ENCODE measurements at regions not wholly inside any gene's neighbourhood (a gene's known extent, or its start where the extent isn't known, plus 50 kb on each side); places are given as distances from the start of the nearest gene placed in this dataset.

DNA sequence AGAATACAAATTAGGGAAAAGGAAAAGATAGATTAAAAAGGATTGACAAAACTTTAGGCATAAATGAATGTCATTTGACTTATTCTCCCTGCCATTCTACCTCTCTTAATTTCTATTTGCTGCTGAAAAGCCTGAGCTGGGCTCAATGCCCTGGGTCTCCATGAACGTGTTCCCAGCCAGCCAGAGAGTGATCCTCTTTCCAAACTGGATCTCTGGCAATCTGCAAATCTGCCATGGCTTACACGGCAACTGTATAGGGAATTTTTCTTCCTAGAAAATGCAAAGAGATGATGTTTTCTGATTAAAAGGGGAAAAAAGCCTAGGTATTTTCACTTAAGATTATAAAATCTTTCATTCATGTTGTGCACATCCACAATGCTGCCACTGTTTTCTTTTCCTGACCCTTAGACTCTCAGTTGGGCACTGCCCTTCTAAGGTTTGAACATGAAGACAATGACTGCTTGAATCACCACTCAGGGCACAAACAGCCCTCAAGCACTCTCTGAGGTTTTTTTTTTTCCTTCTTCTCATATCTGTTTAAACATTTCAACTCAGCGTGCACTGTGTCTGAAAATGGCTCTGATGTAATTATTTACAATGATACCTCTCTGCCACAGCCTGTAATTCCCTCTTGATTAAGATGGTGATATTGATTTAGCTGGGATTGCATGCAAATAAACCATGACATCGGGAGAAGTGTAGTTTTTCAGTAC is 60.3 kb downstream of the DACT1 start:
- DNase-seq, result peak; percentile 45

DNA sequence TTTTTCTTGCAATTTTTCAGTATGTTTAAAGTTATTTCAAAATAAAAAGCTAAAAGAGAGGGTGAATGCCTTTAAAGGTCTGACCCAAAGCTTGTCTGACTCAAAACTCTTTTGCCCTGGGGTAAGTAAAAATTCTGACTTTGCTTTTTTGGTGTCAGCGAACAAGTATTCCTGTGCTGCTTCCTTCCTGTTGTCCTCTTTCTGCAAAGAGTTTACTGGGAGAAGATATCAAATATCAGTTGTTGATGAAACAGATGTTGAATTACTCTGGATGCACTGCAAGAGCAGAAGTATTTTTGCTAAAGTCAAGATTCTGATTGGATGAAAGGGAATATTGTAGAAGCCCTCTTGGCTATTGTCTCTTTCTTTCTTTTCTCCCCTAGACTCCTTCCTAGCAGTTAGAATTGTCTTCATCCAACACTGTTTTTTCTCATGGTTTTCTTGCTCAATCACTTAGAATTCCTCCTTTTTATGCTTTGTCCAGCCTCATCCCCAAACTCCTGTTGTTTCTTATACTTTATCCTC is 62.0 kb downstream of the DACT1 start:
- no peak for DNase-seq

DNA sequence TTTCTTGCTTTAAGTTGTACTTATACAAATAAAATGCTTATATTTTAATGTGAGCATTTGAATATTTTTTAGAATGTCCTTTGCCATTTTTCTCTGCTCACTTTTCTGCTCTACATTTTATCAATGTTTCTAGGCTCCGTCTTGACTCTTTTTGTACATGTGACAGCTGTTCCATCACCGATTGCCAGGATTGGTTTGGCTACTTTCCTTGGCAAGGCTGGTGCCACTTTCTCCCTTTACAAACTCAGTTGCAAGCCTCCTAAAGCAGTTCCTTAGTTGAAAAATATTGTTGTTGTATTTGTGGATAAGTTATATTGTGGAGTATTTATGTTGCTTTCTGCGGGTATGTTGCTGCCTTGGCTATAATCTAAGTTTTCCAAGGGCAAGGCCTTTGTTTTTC is 63.4 kb downstream of the DACT1 start:
- DNase-seq, result no peak

DNA sequence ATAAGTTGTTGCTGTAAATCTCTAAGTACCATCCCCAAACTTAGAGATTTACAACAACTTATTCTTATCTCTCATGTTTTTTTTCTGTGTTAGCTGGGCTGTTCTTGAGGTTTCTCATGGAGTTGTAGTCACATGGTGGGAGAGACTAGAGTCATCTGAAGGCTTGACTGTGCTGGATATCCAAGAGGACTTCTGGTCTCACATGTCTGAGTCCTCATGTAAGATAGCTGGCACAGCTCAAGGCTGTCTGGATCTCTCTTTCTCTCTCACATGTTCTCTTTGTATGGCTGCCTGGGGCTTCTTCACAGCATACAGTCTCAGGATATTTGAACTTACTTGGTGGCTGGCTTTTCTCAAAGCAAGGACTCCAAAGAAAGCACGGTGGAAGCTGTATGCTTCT is 63.8 kb downstream of the DACT1 start:
- DNase-seq, result no peak

DNA sequence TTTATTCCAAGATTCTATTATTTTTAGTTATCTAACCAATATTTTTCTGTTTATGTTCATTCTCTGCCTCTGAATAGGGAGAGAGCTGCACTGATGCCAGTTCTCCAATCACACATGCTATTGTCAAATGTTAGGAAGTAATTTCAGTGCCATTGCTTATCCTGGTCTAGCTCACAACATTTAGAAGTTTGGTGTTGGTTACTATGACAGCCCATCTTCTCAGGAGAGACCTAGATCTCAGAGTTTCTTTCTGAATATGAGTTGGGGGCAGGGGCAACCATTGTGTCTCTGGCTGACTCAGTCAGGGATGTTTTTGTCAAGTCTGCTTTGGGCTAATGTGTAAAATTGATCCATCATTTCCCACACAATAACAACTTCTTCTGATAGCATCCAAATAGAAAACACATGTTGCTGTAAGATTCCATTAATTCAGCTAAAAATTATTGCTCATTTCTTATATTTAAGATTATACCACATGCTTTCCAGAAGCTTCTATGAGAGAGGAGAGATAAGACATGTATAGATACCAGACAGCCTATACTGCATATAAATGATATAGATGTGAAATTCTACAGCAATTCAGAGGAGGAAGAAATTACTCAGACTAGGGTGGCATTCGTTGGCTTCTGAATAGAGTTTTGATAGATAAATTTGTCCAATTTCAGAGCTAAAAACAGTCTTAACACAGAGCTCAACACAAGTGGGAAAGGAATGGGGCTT is 64.8 kb downstream of the DACT1 start:
- no peak for DNase-seq

DNA sequence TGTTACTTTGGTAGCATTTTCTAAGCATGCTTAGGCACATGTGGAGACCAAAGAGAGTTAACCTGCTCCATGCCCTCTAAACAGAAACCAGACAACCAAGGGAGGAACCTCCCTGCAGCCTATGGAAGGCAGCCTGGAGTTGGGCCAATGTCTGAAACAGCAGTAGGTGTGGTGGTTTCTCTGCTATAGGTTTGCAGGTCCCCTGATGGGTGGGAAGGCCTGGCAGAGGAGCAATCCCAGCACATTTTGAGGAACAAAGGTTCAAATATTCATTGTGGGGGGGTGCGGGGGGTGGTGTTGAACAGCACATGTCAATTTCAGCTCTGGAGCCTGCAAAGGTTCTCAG is 65.4 kb downstream of the DACT1 start:
- no peak for DNase-seq

DNA sequence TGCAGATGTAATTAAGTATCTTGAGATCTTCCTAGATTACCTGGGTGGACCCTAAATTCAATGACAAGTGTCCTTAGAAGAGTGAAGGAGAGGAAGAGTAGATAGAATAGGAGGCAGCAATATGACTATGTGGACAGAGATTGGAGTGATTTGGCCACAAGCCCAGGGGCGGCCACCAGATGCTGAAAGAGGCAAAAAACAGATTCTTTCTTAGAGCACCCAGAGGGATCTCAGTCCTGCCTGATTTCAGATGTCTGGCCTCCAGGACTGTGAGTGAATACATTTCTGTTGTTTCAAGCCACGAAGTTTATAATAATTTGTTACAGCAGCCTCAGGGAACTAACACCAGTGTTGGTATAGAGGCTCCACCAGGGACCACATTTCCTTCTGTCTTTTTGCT is 67.3 kb downstream of the DACT1 start:
- DNase-seq, result no peak

DNA sequence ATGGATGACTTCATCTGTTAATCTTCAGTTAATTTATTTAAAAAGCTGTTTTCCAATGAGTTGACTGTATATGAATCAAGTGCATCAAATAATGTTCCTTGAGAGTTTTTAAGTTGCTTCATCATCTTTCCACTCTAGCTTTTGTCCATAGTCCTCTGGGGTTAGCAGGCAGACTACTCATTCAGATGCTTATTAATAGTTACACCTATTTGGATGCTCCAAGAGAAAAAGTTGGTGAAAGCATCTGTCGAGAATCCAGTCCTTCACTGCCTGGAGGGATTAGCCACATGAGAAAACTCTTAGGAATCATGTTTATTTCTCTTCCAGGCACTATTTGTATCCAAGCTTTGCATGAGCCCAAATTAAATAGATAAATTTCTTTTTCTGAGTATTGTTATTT is 70.2 kb downstream of the DACT1 start:
- no peak for DNase-seq

DNA sequence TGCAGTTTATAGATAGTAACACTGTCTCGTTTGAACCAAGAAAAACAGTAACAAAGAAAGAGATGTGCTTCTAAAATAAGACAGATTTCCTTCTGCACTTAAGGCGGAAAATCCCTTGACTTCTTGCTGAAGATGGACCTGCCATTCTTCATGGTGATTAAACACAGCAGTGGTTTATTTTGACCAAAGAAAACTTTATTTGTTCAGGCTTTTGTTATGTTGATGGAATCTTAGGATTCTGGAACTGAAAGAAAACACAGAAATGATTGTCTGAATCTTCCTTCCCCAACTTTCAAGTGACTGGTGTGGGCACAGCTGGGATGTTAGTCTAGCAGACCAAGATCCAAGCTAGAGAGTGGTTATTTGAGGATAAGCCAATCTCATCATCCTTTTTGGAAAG is 72.2 kb downstream of the DACT1 start:
- DNase-seq, result no peak

DNA sequence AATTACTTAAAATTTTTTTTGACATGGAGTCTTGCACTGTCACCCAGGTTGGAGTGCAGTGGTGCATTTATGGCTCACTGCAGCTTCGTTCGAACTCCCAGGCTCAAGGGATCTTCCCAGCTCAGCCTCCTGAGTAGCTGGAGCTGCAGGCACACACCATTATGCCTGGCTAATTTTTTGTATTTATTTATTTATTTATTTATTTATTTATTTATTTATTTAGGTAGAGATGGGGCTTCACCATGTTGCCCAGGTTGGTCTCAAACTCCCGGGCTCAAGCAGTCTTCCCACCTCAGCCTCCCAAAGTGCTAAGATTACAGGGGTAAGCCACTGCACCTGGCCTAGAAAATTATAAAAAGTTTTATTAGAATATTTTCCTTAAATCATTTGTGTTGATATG is 73.6 kb downstream of the DACT1 start:
- no peak for DNase-seq

DNA sequence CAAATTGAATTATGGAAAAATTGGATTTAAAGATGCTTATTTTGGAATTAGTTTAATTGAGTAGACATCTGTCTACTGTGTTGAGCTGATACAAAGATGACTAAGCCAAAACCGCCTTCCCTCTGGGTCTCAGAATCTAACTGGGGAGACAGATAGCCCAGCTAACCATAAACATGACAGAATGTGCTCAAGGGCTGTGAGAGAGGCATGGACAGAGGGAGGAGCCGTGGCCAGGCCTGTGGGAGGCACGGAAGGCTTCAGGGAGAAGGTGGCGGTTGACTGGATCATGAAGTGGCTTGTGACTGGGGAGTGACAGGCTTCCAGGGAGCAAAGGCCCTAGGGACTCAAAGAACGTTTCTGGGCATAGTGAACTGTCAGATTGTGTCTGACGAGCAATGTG is 74.6 kb downstream of the DACT1 start:
- no peak for DNase-seq

DNA sequence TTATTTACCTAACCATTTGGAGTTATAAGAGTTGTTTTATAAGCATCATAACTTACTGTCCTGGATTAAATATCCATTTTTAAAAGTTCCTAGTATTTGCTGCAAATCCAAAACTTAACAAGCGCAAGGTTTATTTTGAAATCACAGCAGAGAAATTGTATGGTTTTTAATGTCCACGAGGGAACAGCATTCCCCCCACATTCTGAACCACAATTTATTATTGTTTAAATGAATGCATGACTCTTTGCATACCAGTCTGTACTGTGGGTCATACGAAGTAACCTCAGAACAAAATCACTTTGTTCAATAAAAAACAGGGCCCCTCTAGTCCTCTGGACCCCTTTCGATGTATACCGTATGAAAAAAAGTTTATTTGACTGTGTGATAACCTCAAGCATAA is 75.9 kb downstream of the DACT1 start:
- no peak for DNase-seq

DNA sequence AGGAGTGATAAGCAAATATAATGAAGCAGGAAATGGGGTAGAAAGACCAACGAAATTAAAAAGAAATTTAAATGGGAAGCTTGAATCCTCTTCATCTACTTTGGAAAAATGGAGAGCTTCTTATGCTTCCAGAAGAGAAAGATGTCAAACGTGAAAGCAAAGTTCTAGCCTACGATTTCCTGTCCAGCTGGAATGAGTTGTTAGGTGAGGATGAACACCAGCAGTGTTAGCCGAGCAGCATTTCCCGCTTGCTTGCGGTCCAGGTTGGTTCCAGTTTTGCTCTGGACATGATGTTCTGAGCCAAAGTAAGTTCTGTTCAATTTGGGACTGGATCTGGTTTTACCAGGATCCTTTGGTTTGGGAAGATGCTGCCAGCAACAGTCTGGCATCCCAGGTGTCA is 78.9 kb downstream of the DACT1 start:
- DNase-seq, result no peak

DNA sequence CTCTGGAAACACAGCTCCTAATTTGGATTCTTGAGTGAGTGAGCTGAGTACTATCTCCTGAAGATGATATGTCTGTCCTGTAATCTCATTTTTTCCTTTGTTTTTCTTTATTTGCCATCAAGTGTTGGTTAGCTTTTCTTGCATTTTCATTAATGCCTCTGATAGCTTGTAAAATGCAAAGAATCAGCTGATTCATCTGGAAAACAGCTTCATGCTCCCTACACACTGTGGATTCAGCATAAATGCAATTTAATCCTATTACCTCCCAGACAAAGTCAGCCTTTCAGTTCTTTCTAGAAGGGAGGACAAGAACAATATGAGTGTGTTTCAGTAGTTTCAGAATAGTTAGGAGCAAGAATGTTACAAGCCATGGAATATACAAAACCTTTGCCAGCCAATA is 79.4 kb downstream of the DACT1 start:
- DNase-seq, result no peak

DNA sequence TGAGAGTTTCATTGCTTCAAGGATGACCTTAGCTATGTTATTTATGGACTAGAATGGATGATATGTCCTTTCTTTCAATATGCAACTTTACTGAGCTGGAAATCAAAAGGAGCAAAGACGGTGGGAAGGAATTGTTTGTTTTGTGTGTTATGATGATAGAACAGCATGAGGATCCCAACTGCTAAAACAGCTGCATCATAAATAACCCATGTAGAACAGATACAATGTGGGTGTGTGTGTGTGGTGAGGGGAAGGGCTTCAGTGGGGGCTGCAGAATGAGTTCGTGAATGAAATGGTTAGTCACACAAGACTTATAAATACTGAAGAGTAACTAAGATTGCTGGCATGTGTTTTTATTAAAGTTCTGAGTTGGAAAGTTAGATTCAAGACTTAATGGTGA is 80.1 kb downstream of the DACT1 start:
- DNase-seq, result no peak

DNA sequence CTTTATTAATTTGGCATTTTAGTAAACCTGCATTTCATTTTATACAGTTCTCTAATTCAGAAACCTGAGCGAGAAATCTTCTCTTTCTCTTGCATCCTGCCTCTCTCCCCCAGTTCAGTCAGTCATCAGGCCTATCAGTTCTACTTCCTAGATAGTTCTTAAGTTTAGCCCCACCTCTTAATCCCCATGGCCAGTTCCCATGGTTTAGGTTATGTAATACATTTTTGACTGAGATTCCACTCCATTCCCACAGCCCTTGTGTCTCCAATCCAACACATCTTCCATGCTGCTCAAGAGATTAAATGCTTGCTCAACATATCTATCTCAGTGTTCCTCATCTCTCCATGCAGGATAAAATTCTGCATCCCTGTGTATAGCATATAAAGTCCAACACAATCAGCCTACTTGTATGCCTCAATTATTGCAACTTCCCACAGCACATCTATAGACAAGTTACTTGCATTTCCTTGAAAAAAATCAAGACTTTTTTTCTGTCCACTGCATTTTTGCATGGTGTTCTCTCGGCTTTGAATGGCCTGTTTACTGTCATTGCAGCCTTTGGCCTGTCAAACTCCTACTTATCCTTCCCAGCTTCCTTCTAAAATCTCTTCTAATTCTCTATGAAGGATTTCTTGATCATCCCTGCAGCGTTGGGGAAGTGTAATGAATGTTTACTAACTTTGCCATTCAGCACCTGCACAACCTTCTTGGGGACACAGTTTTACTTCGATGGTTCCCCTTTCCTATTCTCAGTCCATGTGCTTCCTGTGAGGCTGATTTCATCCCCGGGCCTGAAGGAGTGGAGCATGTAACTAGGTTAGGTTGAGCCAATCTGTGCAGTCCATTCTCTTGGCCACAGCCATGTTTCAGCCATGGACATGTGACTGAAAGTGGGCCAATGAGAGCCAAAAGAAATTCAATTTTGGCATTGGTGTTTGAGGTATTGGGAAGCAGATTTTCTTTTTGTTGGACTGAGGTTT is 80.8 kb downstream of the DACT1 start:
- DNase-seq, result no peak

DNA sequence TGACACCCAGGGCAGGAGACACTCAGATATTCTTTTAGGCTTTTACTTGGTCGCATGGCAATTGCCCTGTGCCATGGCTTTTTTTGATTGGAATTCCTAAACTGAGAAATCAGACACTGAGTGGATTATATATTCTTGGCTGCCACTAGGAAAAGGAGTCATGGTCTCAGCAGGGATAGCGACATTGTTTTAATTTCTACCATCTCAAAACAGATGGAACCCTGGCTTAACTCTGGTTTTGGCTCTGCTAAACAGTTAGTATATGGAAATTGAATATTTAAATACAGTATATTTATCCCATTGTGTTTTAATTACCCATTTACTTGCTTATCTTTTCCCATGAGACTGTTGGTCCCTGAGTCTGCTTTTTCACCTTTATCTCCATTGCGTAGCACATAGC is 84.0 kb downstream of the DACT1 start:
- DNase-seq, result no peak

DNA sequence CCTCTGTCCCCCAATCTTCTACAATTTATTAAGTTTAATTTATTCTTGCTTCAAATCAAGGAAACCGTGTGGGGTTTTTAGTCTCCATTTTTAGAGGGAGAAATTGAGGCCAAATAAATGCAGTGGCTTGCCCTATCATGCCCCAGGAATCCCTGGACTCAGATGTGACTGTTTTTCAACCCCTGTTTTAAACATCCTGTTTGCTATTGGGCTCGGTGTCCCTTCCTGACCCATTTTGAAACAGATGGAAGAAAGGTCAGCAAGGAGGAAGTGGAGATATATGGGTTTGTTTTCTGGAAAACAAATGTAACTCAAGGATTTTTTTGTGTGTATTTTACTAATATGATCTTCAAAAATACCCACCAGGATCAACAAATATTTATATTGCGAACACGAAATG is 84.7 kb downstream of the DACT1 start:
- no peak for DNase-seq

DNA sequence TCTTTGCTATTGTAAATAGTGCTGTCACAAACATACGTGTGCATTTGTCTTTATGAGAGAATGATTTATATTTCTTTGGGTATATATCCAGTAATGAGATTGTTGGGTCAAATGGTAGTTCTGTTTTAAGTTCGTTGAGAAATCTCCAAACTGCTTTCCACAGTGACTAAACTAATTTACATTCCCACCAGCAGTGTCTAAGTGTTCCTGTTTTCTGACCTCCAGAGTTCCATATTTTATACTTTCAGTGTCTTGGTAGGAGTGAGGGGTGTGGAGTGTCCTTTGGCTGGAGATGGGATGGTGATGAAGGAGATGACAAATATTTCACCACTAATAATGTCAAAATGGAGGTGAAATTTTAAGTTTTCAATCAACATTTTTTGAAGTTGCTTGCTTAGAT is 86.4 kb downstream of the DACT1 start:
- no peak for DNase-seq

DNA sequence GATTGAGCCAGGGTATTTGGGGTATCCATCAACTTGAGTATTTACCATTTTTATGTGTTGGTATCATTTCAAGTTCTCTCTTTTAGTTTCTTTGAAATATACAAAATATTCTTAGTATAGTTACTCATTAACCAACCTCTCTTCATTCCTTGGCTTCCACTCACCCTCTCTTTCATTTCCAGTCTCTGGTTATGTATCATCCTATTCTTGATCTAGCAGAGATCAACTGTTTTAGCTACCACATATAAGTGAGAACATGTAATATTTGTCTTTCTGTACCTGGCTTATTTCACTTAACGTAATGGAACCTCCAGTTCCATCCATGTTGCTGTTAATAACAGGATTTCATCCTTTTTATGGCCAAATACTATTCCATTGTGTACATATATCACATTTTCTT is 86.9 kb downstream of the DACT1 start:
- no peak for DNase-seq

DNA sequence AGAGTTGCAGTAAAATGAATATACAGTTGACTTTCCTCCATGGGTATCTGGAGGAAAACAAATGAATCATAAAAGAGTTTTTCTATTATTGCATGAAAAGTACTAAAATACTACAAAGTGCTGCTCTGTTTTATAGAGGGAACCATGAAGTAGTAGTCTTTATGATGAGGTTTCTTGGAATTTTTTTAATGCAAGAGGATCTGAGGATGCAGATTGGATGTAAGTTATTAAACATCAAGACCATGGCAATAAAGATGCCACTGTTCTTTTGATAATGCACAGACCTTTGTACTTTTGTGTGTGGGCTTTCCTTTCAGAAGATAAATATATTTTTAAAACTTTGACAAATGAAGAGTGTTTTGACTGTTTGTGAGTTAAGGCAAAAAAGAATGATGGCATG is 87.5 kb downstream of the DACT1 start:
- DNase-seq, result no peak

DNA sequence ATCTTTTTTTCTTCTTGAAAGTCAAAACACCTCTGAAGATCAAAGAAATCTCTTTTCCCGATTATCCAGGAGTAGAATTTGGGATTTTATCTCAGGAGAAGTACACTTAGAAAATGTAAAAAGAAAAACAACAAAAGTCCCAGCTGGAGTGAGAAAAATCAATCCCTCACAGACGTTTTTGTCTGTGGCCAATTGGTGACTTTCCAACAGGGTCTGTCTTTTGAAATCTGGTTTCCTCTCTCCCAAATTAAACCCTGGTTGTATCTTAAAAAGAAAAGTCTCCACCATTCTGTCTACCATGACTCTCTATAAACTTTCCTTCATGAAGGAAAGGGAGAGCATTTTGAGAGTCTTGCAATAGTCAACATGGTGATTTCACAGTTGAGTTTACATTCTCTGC is 88.1 kb downstream of the DACT1 start:
- DNase-seq, result no peak

DNA sequence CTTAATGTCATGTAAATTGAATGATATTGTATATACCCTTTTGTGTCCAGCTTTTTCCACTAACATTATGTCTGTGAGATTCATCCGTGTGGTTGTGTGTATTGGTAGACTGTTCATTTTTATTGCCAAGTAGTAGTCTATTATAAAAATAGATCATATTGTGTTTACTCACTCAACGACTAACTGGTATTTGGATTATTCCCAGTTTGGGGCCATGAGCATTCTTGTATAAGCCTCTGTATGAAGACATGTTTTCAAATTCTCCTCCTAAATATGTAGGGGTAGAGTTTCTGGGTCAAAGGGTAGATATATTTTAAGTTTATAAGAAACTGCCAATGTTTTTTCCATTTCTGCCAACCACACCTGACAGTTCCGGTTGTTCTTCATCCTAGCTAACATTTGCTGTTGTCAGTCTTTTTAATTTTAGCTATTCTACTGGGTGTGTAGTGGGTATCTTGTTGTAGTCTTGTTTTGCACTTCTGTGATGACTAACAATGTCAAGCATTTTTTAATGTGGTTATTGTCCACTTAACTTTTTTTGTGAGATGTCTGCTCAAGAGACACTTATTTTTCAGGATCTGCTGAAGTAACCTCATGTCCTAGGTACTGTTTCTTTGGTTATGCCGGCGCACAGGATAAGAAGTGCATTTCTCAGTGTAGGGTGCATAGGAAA is 93.2 kb downstream of the DACT1 start:
- DNase-seq, result no peak
